HCT116 (cell line): ENCODE measurements at regions not wholly inside any gene's neighbourhood (a gene's known extent, or its start where the extent isn't known, plus 50 kb on each side); places are given as distances from the start of the nearest gene placed in this dataset.

ENCODE experiments used
- ATF3 ChIP-seq: IDR thresholded peaks from 2 replicates; pipeline ENCODE4 v1.6.1; 2012
- CTCF ChIP-seq, 3 experiments: fragments of 200-600 bp in 1 of 3; sonication (generic) in 1 of 3; IDR thresholded peaks in 2 of 3; conservative IDR thresholded peaks in 1 of 3; 2 replicates each; pipeline ENCODE4 v1.5.1; 2012 to 2017; ENCODE audit warnings: low read depth in 2 of 3, low read length in 2 of 3, antibody characterized with exemption in 1 of 3, borderline replicate concordance in 1 of 3, control low read depth in 1 of 3, mild to moderate bottlenecking in 1 of 3, mixed read lengths in 1 of 3, mixed run types in 1 of 3, moderate library complexity in 1 of 3; ENCODE audit not compliant: insufficient read depth in 1 of 3
- POLR2A ChIP-seq: IDR thresholded peaks from 2 replicates; pipeline ENCODE4 v1.7.0; 2011; ENCODE audit warnings: borderline replicate concordance; ENCODE audit not compliant: insufficient read depth, insufficient read length; ENCODE audit errors: extremely low read depth
- POLR2AphosphoS5 ChIP-seq: IDR thresholded peaks from 2 replicates; pipeline ENCODE4 v1.6.1; 2011; ENCODE audit warnings: mild to moderate bottlenecking, low read depth, low read length, moderate library complexity
- ZFX ChIP-seq: fragments of 450-650 bp; IDR thresholded peaks from 2 replicates; pipeline ENCODE4 v1.6.1; 2017
- ZNF274 ChIP-seq: fragments of 200-500 bp; sonication (Bioruptor generic); IDR thresholded peaks from 2 replicates; pipeline ENCODE4 v1.6.1; 2014; ENCODE audit warnings: mild to moderate bottlenecking, low read depth, low read length, inconsistent platforms

GRCh38 chr7:16300361-16300895 lies 120.9 kb downstream of the CRPPA start:
- TF ChIP-seq POLR2AphosphoS5 (no peak), CTCF (IDR thresholded peaks at IDR 0.05 in 2 of 3, conservative IDR thresholded peaks at IDR 0.05 in 1 of 3; ENCODE audit: borderline replicate concordance in 1 of 3, insufficient read depth in 1 of 3, low read depth in 2 of 3, low read length in 2 of 3) (no peak), ZFX (no peak), POLR2A (no peak), ATF3 (no peak), ZNF274 (no peak)
